Neuron (in vitro differentiated cells): ENCODE measurements at regions not wholly inside any gene's neighbourhood (a gene's known extent, or its start where the extent isn't known, plus 50 kb on each side); places are given as distances from the start of the nearest gene placed in this dataset.
"Not testable (repeated sequence)": the region's sequence is repeated elsewhere in the genome, so short reads cannot be mapped to it uniquely, and the experiment has no call there.

ENCODE experiments used
- H2AFZ ChIP-seq: one replicate; pipeline ENCODE4 v1.6.1; 2013; ENCODE audit warnings: low read depth, mild to moderate bottlenecking, inconsistent platforms, low read length, moderate library complexity
- H3K27me3 ChIP-seq: one replicate; pipeline ENCODE4 v1.6.1; 2013; ENCODE audit warnings: low read length; ENCODE audit not compliant: insufficient read depth
- H3K36me3 ChIP-seq: one replicate; pipeline ENCODE4 v1.6.1; 2013; ENCODE audit warnings: low read length; ENCODE audit not compliant: insufficient read depth
- H3K4me1 ChIP-seq: one replicate; pipeline ENCODE4 v1.6.1; 2013; ENCODE audit warnings: low read length; ENCODE audit not compliant: insufficient read depth
- H3K4me3 ChIP-seq: 2 replicates; pipeline ENCODE4 v1.5.1; 2013; ENCODE audit warnings: mild to moderate bottlenecking, low read length, moderate library complexity
- H3K9me3 ChIP-seq: one replicate; pipeline ENCODE4 v1.6.1; 2013; ENCODE audit warnings: low read length

DNA sequence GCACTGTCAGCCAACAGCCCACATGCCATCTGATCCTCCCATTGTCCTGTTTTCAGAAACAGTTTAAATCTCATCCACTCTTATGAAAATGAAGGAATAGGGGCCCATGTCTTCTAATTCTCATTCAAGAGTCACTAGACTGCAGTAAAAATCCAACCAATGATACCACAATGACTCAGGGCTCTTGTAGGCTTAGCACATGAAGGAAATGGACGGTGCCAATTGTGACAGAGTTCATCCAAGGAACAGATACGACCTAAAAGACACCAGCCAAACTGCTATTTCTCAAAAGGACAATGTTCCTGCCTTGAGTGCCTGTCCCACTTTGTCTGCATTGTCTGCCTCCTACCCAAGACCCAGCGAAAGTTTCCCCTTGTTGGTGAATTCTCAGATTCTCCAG, 204.8 kb upstream of the COX10 start:
- no peak overlapping the region for H3K4me3 ChIP-seq
- no peaks in the 10 kb centered on the region for H3K36me3 ChIP-seq
- H3K9me3 ChIP-seq = peaks cover 2% of the 10 kb centered on the region
- H2AFZ ChIP-seq = no peak overlapping the region
- H3K27me3 ChIP-seq = no peaks in the 10 kb centered on the region
- peaks cover 23% of the 10 kb centered on the region for H3K4me1 ChIP-seq

DNA sequence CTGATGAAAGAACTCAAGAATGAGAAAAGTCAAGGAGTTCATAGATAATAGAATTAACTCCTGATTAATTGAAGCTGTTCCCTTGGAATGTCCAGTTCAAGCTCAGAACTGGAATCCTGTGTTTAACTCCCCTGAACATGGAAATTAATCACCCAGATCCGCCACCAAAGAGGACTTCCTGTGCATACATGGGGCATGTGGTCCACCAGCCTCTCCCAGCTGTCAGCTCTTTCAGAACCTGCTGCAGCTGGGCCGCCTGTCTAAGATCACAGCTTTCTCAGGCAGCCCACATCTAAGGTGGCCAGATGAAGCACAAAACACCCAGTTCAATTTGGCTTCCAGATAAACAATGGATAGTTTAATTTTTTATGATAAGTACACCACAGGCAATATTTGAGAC, 203.7 kb upstream of the COX10 start:
- Histone ChIP-seq H3K4me1 (peaks cover 27% of the 10 kb centered on the region), H2AFZ (no peak overlapping the region), H3K9me3 (peaks cover 2% of the 10 kb centered on the region), H3K27me3 (no peaks in the 10 kb centered on the region), H3K36me3 (no peaks in the 10 kb centered on the region), H3K4me3 (no peak overlapping the region)

DNA sequence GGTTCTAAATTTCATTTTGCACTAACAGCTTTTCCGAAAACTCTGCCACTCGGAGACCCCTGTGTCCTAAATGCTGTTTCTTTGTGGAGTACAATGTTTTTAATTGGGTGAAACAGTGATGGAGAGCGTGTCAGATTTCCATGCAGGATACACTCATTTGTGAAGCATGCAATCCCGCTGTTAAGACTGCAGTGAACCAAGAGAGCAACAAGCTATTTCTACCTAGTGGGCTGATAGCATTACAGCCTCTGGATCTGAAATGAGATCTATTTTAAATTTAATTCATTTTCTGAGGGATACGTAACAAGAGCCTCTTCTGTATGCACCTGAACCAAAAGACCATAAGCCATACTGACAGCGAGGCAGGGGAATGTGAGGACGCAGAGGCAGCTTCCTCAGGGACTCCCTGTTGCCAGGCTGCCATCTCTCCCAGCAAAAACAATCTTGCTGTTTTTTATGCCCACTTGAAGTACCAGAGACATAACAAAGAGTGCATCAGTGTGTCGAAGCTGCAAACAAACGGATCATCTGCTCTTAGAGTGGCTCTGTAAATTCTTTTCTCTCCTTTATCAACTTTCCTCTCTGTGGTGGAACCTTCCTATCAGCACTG, 199.9 kb upstream of the COX10 start:
- Histone ChIP-seq H3K9me3 (peaks cover 2% of the 10 kb centered on the region), H2AFZ (peak overlapping the region; percentile 48), H3K4me3 (no peak overlapping the region), H3K4me1 (peaks cover 20% of the 10 kb centered on the region), H3K27me3 (no peaks in the 10 kb centered on the region), H3K36me3 (no peaks in the 10 kb centered on the region)

DNA sequence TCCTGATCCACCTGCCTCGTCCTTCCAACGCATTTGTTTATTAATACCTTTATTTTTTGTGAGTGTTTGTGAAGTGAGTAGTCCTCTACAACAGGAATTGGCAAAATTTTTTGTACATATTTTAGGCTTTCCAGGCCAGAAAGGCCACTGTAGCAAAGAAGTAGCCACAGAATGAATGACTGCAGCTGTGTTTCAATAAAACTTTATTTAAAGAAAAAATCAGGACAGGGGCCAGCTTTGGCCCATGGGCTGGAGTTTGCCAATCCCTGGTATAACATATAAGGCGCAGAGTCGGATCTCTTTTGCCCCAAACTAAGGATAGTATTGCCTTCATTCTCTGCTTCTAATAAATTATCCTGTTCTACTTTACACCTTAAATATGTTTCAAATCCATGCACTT, 198.0 kb upstream of the COX10 start:
- H3K4me1 ChIP-seq = peaks cover 11% of the 10 kb centered on the region
- H3K4me3 ChIP-seq = no peak overlapping the region
- H3K27me3 ChIP-seq = no peaks in the 10 kb centered on the region
- peaks cover 2% of the 10 kb centered on the region for H3K9me3 ChIP-seq
- no peaks in the 10 kb centered on the region for H3K36me3 ChIP-seq
- H2AFZ ChIP-seq = no peak overlapping the region

DNA sequence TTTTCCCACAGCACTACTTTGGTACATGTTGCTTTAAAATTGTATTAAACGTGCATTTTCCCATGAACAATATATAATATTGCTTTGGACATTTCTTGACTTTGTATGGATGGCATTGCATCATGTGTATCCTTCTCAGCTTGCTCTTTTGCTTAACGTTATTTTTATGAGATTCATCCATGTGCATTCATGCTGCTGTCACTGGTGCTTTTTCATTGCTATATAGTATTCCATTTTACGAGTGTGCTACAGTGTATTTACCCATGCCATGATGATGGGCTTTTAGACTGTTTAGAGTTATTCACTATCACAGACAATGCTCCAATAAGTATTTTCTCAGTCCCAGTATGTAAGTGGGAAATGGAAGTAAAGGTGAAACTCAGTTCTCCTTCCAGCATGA, 195.2 kb upstream of the COX10 start:
- Histone ChIP-seq H3K36me3 (no peaks in the 10 kb centered on the region), H2AFZ (no peak overlapping the region), H3K4me3 (no peak overlapping the region), H3K27me3 (no peaks in the 10 kb centered on the region), H3K4me1 (peaks cover 8% of the 10 kb centered on the region), H3K9me3 (no peaks in the 10 kb centered on the region)

DNA sequence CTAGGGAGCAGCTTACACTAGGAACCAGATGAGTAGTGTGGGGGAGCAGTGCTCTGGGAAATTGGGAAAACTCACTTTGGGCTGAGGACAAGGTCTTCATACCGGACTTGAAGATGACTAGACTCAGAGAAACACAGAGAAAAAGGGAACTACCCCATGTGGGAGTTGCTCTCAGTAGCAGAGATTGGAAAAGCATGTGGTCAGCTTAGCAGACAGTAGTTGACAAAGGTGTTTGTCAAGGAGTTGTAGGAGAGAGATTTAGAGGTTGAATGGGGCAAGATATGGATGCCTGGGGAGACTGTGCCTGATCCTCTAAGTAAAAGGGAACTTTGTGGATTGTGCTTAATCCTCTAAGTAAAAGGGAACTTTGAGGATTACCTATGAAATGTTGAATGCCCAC, 194.5 kb upstream of the COX10 start:
- Histone ChIP-seq H2AFZ (no peak overlapping the region), H3K36me3 (no peaks in the 10 kb centered on the region), H3K4me1 (peaks cover 1% of the 10 kb centered on the region), H3K27me3 (no peaks in the 10 kb centered on the region), H3K4me3 (no peak overlapping the region), H3K9me3 (no peaks in the 10 kb centered on the region)

DNA sequence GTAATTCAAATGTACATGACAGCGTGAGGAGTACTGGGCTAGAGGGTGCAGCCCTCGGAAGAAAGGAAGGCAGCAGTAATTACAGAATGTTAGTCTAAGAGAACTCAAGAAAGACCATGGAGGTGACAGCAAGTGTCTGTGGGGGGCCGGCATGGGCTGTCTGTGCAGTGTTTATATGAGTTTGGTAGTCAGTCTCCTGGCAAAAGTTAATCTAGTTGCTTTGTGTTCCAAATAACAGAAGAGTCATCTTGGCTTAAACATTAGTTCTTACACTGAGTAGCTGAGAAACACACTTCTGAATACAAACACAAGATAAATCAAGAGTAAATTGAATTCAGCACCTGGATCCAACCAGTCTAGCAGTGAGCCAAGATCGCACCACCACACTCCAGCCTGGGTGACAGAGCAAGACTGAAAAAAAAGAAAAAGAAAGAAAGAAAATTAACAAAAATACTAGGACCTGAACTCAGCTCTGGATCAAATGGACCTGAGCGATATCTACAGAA, 189.3 kb upstream of the COX10 start:
- no peaks in the 10 kb centered on the region for H3K4me1 ChIP-seq
- H2AFZ ChIP-seq = no peak overlapping the region
- H3K4me3 ChIP-seq = no peak overlapping the region
- H3K9me3 ChIP-seq = no peaks in the 10 kb centered on the region
- no peaks in the 10 kb centered on the region for H3K36me3 ChIP-seq
- no peaks in the 10 kb centered on the region for H3K27me3 ChIP-seq

DNA sequence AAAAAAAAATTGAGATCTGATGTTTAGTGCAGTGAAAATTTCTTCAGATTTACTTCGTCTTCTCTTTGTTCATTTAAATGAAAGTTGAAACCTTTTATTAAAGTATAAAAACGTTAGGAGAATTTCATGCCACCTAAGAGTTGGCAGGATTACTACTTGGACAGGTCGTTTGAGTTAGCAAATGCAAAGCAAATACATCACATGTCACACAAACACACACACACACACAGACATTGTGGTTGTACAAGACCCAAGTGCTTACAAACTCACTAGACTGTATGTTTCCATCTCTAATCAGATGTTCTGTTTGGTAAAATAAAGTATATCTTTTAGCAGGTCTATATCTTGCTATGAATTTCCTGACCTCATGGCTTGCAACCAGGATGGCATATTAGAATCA, 185.6 kb upstream of the COX10 start:
- no peaks in the 10 kb centered on the region for H3K27me3 ChIP-seq
- H3K4me3 ChIP-seq = no peak overlapping the region
- no peaks in the 10 kb centered on the region for H3K36me3 ChIP-seq
- no peaks in the 10 kb centered on the region for H3K9me3 ChIP-seq
- no peak overlapping the region for H2AFZ ChIP-seq
- H3K4me1 ChIP-seq = no peaks in the 10 kb centered on the region

DNA sequence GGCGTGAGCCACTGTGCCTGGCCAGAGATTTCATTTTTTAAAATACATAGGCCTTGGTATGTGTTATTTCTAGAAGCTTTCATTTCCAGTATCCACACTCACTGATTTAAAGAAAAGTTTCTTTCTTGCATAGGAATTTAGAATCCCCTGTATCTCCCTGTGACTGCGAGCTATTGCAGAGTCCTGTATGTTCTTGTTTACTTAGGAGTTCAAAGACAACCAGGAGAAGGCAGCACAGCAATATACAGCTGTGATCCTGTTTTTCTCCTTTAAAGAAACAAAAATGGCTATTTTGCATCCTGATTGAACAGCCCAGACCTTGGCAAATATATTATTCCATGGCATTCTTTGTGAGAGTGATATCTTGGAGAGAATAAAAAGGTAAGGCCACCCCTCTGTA, 185.0 kb upstream of the COX10 start:
- Histone ChIP-seq H3K4me1 (no peaks in the 10 kb centered on the region), H3K27me3 (no peaks in the 10 kb centered on the region), H3K9me3 (no peaks in the 10 kb centered on the region), H3K36me3 (no peaks in the 10 kb centered on the region), H2AFZ (no peak overlapping the region), H3K4me3 (no peak overlapping the region)

DNA sequence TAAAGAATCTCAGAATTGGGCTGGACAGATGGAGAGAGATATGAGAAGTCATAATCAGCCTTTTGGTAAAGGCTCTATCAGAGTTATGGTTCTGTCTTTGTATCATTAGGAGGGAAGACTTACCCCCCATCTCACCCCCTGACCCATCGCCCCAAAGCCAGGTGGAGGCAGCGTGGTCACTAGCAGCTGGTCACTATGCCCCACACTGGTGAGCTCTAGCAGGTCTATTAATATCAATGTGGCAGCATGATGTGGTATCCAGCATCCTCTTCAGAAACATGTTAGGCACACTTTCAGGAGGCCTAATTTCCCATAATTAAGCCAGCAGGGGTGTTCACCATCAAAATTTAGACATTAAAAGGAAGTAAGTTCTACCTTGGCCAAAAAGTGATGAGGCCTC, 183.8 kb upstream of the COX10 start:
- no peaks in the 10 kb centered on the region for H3K4me1 ChIP-seq
- no peaks in the 10 kb centered on the region for H3K9me3 ChIP-seq
- no peaks in the 10 kb centered on the region for H3K27me3 ChIP-seq
- H3K4me3 ChIP-seq = no peak overlapping the region
- H3K36me3 ChIP-seq = no peaks in the 10 kb centered on the region
- H2AFZ ChIP-seq = no peak overlapping the region

DNA sequence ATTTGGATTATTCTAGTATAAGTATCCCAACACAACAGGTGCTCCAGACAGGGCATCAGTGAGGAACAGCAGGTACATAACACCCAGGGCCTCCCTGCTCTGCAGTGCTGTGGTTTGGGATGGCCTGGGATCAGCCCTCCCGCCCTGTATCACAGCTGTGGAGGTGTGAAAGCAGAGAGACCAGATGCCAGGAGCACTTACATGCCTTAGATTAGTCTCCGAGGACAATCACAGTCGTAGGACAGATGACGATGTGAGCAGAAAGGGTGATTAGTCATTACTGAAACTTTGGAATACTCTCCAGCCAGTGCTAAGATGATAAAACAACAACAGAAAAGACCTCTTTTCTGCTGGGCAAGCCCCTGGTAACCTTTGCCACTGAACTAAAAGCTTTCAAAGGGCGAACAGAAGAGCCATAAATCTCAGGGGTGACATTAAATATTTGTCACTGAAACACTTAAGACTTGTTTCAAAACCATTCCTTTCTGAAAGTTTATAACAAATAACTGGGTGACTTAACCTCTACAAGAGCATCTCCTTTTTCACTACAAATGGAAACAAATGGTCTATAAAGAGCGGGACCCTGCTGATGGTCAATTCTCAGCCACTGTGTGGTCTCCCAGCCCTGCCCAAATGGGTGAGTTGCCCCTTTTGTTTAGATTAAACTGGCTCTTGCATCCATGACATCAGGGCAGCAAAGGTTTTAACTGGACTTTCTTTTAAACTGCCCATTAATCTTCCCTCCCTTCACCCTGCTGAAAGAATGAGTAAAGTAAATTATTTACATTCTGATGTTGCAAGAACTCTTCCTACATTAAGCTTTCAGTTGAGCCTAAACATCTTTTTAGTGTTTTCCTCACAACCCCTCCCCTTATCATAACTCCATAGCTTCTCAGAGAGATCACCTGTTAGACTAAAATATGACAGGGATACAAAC, 183.1 kb upstream of the COX10 start:
- Histone ChIP-seq H3K36me3 (no peaks in the 10 kb centered on the region), H3K9me3 (no peaks in the 10 kb centered on the region), H3K4me1 (no peaks in the 10 kb centered on the region), H3K27me3 (no peaks in the 10 kb centered on the region), H3K4me3 (no peak overlapping the region), H2AFZ (no peak overlapping the region)

DNA sequence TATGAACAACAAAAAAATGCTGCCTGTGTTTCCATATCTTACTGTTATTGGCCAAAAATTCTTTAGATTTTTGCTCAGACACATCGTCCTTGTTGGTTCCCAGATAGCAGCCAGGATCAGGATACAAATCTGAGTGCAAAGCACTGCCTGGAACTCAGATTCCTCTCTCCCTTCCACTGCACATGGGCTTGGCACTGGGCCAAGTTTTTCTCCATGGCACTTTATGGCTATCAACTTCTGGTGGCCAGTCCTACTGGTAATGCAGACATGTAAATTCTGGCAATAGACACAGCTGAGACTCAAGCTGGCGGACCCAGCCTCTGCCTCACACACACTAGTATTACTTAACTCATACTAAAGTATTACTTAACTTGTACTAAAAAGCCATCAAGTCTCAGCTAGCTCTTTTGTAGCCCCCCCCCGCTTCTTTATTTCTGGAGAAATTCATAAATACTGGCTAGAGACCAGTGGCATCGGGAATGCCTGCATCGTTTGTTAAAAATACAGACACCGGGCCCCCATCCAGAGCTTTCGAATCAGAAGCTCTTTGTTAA, 181.2 kb upstream of the COX10 start:
- no peak overlapping the region for H2AFZ ChIP-seq
- H3K4me1 ChIP-seq = no peaks in the 10 kb centered on the region
- no peaks in the 10 kb centered on the region for H3K27me3 ChIP-seq
- no peaks in the 10 kb centered on the region for H3K9me3 ChIP-seq
- H3K4me3 ChIP-seq = no peak overlapping the region
- no peaks in the 10 kb centered on the region for H3K36me3 ChIP-seq

DNA sequence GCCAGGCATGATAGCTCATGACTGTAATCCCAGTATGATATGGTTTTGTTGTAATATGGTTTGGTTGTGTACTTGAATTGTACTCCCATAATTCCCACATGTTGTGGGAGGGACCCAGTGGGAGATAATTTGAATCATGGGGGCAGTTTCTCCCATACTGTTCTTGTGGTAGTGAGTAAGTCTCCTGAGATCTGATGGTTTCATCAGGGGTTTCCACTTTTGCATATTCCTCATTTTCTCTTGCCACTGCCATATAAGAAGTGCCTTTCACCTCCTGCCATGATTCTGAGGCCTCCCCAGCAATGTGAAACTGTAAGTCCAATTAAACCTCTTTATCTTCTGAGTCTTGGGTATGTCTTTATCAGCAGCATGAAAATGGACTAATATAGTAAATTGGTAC, 160.3 kb upstream of the COX10 start:
- H3K4me1 ChIP-seq, H3K4me3 ChIP-seq, H2AFZ ChIP-seq, H3K9me3 ChIP-seq, H3K36me3 ChIP-seq, H3K27me3 ChIP-seq: not testable (repeated sequence)
